Duodenal mucosa (tissue), 2 donors: ENCODE measurements at regions not wholly inside any gene's neighbourhood (a gene's known extent, or its start where the extent isn't known, plus 50 kb on each side); places are given as distances from the start of the nearest gene placed in this dataset.

ENCODE experiments used
- H3K27ac ChIP-seq: one replicate; pipeline ENCODE4 v1.7.0; 2013; ENCODE audit warnings: low read depth, low read length
- H3K27me3 ChIP-seq, 2 donors: one replicate each; pipeline ENCODE4 v1.7.0; 2013; ENCODE audit warnings: low read length in 2 of 2, control low read depth in 1 of 2; ENCODE audit not compliant: insufficient read depth in 2 of 2, control insufficient read depth in 1 of 2
- H3K36me3 ChIP-seq, 2 donors: one replicate each; pipeline ENCODE4 v1.7.0; 2013; ENCODE audit warnings: low read length in 2 of 2, control low read depth in 1 of 2; ENCODE audit not compliant: insufficient read depth in 2 of 2, control insufficient read depth in 1 of 2
- H3K4me1 ChIP-seq, 2 donors: one replicate each; pipeline ENCODE4 v1.7.0; 2013; ENCODE audit warnings: low read length in 2 of 2, control low read depth in 1 of 2; ENCODE audit not compliant: insufficient read depth in 2 of 2, control insufficient read depth in 1 of 2
- H3K4me3 ChIP-seq, 2 donors: one replicate each; pipeline ENCODE4 v1.7.0; 2013; ENCODE audit warnings: low read length in 2 of 2, low read depth in 1 of 2
- H3K9ac ChIP-seq, 2 donors: one replicate each; pipeline ENCODE4 v1.7.0; 2013; ENCODE audit warnings: low read length in 2 of 2, low read depth in 1 of 2
- H3K9me3 ChIP-seq, 2 donors: one replicate each; pipeline ENCODE4 v1.7.0; 2013; ENCODE audit warnings: low read length in 2 of 2, control low read depth in 1 of 2; ENCODE audit not compliant: control insufficient read depth in 1 of 2

DNA sequence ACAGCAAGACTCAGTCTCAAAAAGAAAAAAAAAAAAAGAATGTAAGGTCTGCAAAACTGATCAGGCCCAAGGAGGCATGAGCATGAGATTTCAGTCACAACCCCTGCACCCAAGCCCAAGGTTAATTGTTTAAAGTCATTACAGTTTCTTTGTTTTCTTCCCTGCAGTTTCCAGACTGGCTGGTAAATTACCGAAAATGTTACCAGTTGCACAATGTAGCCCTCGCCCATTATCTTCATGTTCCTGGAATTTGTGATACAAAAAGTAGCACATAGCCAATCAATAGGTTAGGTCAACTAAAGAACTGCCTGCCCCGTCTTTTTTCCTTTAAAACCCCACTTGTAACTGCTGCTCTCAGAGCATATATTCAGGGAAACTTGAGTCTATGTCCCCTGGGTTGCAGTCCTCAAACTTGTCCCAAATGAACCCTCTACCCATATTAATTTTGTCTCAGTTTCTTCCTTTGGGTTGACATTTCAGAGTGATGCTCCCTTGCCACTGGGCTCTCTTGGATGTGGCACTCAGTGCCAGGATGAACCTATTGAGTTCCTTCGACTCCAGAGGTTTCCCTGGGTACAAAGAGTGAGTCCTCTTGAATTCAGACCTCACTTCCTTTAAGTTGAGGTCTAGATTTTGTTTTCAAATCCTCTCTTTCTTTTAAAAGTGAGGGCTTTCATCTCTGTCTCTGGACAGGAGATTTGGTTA is 216.2 kb upstream of the HS6ST1 start:
- Histone ChIP-seq H3K36me3 (no peaks in the 10 kb centered on the region), H3K9me3 (no peaks in the 10 kb centered on the region), H3K4me1 (no peaks in the 10 kb centered on the region), H3K9ac (no peak overlapping the region), H3K27me3 (no peaks in the 10 kb centered on the region), H3K27ac (no peak overlapping the region), H3K4me3 (no peak overlapping the region)

DNA sequence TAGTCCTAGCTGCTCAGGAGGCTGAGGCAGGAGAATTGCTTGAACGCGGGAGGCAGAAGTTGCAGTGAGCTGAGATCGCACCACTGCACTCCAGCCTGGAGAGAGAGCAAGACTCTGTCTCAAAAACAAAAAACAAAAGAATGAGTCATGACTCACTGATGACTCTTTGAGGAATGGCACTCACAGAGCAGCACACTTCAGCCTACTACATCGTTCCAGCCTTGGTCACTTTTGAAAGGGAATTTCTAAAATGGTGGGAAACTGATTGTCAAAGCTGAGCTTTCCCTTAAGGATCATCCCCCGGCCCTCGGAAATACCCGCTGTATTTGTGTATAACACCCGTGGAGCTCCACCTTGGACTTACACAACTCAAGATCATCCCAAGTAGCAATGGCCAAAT is 217.3 kb upstream of the HS6ST1 start:
- Histone ChIP-seq H3K4me3 (no peak overlapping the region), H3K27ac (no peak overlapping the region), H3K36me3 (no peaks in the 10 kb centered on the region), H3K4me1 (no peaks in the 10 kb centered on the region), H3K27me3 (no peaks in the 10 kb centered on the region), H3K9me3 (no peaks in the 10 kb centered on the region), H3K9ac (no peak overlapping the region)

DNA sequence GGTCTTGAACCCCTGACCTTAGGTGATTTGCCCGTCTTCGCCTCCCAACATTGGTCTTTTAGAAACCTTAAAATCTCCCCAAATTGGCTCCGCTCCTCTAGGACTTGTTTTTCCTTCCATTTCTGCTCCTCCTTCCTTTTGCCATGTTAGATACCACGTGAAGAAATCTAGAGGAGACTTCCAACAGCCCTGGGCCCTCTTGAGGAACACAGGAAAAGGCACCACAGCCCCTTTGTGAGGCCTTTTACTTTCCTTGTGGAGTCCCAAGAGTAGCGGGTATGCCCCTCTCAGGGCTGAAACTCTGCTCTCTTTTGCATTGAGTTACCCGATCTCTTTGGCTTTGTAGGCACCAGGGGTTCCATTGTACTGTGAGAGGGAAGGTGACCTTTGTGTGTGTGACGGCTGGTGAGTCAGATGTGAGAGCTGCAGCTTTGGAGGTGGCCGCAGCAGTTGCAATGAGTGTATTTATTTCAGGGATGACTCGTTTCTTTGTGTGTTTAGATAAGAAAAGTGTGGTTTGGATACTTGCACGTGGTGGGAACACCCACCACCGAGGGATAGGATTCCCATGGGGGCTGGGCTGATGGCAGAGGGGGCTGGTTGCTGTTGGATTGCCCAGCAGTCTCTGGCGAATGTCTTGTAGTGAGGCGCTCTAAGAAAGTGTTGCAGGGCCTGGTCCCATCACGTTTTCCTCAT is 218.4 kb upstream of the HS6ST1 start:
- Histone ChIP-seq H3K9ac (no peak overlapping the region), H3K4me3 (no peak overlapping the region), H3K36me3 (no peaks in the 10 kb centered on the region), H3K9me3 (no peaks in the 10 kb centered on the region), H3K27me3 (no peaks in the 10 kb centered on the region), H3K4me1 (no peaks in the 10 kb centered on the region), H3K27ac (no peak overlapping the region)

DNA sequence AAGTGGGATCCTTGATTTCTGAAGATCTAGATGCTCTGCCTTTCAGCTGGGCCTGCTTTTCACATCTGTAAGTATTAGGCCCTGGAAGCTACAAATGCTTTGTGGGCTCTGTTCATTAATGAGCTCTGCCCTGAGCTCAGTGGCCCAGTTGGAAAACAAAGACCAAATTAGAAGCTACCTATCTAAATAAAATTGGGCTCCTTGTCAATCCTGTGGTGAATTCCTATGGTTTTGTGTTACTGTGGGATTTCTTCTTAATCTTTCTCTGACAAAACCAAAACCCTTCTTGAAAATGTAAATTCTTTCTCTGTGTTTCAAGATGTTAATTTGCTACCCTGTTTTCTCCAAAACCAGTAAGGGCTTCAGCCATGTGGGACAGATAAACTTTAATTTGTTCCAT is 219.0 kb upstream of the HS6ST1 start:
- Histone ChIP-seq H3K9ac (no peak overlapping the region), H3K36me3 (no peaks in the 10 kb centered on the region), H3K4me1 (no peaks in the 10 kb centered on the region), H3K4me3 (no peak overlapping the region), H3K27ac (no peak overlapping the region), H3K9me3 (no peaks in the 10 kb centered on the region), H3K27me3 (no peaks in the 10 kb centered on the region)

DNA sequence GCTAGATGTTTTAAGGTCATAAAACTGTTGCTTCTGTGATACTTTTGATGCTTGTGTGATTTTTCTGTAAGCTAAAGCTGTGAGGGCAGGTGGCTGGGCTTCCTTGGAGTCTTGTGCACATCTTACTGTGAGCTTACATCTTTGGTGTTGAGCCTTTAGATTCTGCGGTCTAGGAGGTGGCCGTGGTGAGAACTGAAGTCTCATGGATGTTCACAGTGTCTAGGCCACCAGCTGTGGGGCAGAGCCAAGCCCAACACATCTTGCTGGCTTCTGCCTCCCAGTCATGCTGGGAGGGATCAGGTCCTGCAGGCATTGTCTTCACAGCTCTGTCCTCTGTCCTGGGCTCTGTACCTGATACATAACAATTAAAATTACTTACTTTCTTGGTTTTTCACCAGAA is 219.7 kb upstream of the HS6ST1 start:
- Histone ChIP-seq H3K27ac (no peak overlapping the region), H3K27me3 (no peaks in the 10 kb centered on the region), H3K9me3 (no peaks in the 10 kb centered on the region), H3K4me3 (no peak overlapping the region), H3K4me1 (no peaks in the 10 kb centered on the region), H3K36me3 (no peaks in the 10 kb centered on the region), H3K9ac (no peak overlapping the region)

DNA sequence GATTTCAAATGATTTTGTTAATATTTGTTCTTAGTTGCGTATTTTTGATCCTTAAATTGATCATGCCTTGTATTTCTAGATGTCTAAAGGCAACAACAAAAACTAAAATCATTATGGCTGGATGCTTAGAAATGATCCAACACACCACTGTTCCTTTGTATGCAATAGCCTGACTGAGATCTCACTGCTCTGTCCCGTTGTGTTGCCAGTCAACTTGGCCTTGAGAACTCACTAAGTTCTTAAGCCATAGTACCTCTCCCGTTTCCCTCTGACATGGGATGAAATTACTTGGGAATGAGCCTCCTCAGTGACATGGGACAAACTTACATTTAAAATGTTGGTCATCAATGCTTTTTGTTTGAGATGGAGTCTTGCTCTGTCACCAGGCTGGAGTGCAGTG is 222.0 kb upstream of the HS6ST1 start:
- Histone ChIP-seq H3K4me3 (no peak overlapping the region), H3K9me3 (no peaks in the 10 kb centered on the region), H3K27me3 (no peaks in the 10 kb centered on the region), H3K36me3 (no peaks in the 10 kb centered on the region), H3K4me1 (no peaks in the 10 kb centered on the region), H3K27ac (no peak overlapping the region), H3K9ac (no peak overlapping the region)

DNA sequence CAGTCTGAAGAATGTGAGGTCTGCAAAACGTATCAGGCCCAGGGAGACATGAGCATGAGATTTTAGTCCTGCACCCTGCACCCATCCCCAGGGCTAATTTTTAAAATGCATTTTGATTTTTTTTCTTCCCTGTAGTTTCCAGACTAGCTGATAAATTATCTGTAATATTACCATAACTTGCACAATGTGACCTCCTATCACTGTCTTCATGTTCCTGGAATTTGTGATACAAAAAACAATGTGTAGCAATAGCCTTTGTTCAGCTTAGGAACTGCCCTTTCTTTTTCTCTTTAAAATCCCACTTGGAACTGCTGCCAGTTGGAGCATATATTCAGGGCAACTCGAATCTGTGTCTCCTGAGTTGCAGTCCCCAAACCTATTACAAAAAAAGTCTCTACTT is 222.8 kb upstream of the HS6ST1 start:
- no peaks in the 10 kb centered on the region for H3K36me3 ChIP-seq
- no peak overlapping the region for H3K9ac ChIP-seq
- H3K27me3 ChIP-seq, result no peaks in the 10 kb centered on the region
- no peaks in the 10 kb centered on the region for H3K9me3 ChIP-seq
- no peak overlapping the region for H3K4me3 ChIP-seq
- no peak overlapping the region for H3K27ac ChIP-seq
- H3K4me1 ChIP-seq, result no peaks in the 10 kb centered on the region

DNA sequence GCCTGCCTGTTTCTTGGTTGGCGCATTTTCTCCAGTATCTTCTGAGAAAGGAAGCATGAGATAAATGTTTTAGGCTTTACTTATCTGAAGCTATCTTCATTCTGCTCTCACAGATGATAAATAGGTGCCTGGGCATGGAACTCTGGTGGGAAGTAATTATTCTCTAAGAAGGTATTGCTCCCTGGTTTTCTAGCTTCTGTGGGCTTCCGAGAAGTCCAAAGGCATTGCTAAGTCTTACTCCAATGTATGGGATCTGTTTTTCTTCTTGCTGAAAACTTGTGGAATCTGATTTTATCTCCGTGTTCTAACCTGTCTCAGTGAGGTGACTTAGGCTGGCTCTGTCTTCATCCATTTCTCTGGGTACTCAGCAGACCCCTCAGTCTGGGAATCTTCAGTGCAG is 224.4 kb upstream of the HS6ST1 start:
- no peak overlapping the region for H3K4me3 ChIP-seq
- H3K27me3 ChIP-seq, result no peaks in the 10 kb centered on the region

DNA sequence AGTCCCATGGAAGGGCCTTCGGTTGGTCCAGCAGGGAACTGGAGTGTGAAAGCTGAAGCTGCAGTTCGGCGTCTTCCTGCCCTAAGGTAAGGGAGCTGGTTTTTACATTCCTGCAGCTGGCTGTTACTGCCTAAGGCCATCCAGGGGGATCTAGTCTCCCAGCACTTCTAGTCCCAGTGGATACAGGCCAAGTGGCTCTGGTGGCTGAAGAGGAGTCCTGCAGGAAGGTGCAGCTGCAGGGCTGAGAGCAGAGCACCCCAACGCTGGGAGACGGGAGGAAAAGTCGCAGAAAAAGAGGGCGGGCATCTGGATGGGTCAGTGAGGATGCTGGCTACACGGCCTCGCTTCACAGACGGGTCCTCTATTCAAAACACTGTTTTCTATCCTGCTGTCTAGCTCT is 225.0 kb upstream of the HS6ST1 start:
- no peak overlapping the region for H3K9ac ChIP-seq
- no peaks in the 10 kb centered on the region for H3K4me1 ChIP-seq
- no peak overlapping the region for H3K4me3 ChIP-seq
- no peaks in the 10 kb centered on the region for H3K9me3 ChIP-seq
- no peaks in the 10 kb centered on the region for H3K36me3 ChIP-seq
- H3K27ac ChIP-seq, result no peak overlapping the region
- no peaks in the 10 kb centered on the region for H3K27me3 ChIP-seq

More for the DNA sequence above, 224.4 kb upstream of the HS6ST1 start:
- Histone ChIP-seq H3K9me3 (no peaks in the 10 kb centered on the region), H3K9ac (no peak overlapping the region), H3K27ac (no peak overlapping the region), H3K36me3 (no peaks in the 10 kb centered on the region), H3K4me1 (no peaks in the 10 kb centered on the region)

DNA sequence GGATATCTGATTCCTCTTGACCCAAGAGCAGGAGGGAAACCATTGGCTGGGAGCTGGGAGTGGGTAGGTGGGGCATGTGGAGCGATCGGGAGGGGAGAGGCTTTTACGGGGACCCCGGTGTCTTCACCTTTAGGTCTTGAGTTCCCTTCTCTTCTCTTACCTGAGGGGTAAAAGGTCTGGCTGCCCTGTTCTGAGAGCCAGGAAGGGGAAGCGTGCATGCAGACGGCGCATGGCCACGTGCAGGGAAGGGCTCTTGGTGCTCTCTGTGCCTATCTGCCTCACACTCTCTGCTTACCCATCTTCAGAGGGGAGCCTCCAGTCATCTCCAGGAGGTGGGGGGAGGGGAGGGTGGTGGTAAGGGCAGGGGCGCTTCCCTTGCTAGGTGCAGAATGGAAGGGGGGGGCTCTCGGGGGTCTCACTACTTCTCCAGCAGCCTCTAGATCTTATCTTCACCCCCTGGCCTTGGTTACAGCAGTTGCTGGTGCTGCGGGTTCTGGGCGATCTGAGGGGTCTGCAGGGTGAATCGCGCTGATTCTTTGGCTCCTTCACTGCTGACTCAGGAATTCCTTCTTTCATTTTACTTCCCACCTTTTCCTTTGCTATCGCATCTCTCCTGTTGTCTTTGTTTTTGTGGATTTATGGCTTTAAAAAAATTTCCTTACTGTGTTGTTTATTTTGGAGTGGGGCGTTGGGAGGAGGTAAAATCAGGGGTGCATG is 225.8 kb upstream of the HS6ST1 start:
- no peak overlapping the region for H3K27ac ChIP-seq
- no peaks in the 10 kb centered on the region for H3K9me3 ChIP-seq
- H3K4me1 ChIP-seq, result no peaks in the 10 kb centered on the region
- H3K4me3 ChIP-seq, result no peak overlapping the region
- H3K9ac ChIP-seq, result no peak overlapping the region
- no peaks in the 10 kb centered on the region for H3K27me3 ChIP-seq
- H3K36me3 ChIP-seq, result no peaks in the 10 kb centered on the region
